Fibroblast of skin of back (primary cell): ENCODE measurements at regions not wholly inside any gene's neighbourhood (a gene's known extent, or its start where the extent isn't known, plus 50 kb on each side); places are given as distances from the start of the nearest gene placed in this dataset.

ENCODE experiments used
- DNase-seq: peaks from one replicate; pipeline ENCODE4 v3.0.0-alpha.2; 2013

DNA sequence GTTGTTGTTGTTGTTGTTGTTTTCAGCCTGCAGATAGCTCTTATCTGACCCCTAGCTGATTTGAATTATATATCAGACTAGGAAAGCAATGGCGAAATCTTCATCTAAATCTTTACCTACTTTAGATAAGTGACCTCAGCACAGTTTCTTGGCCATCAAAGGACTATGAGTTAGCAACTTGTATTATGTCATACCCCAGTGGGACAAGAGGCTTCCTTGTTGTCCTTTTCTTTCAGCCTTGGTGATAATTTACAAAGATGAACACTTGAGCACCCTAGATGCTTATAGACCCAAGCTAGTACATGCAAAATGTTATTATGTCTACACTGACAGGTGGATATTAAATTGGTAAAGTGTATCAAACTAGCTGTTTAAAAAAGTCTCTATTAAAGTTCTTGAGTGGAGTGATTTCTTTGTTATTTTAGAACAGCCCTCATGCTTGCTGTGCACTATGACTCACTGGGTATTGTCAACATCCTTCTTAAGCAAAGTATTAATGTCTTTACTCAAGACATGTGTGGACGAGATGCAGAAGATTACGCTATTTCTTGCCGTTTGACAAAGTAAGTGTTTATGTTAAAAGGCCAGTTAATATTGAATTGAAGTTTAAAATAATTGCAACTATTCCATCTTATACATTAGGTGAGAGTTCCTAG, 56.6 kb upstream of the ZNF519 start:
- DNase-seq = peak; percentile 55
